ENCODE measurements at regions not wholly inside any gene's neighbourhood (a gene's known extent, or its start where the extent isn't known, plus 50 kb on each side); places are given as distances from the start of the nearest gene placed in this dataset.
"Not testable (repeated sequence)": the region's sequence is repeated elsewhere in the genome, so short reads cannot be mapped to it uniquely, and the experiment has no call there.

GRCh38 chr3:87489892-87490291 is 213.5 kb upstream of the POU1F1 start:
- H3K36me3 ChIP-seq (ENCODE audit: insufficient read depth, low read length) = no peaks in the 10 kb centered on the region
- no peaks in the 10 kb centered on the region for H3K4me1 ChIP-seq (ENCODE audit: insufficient read depth, low read length)
- H3K9ac ChIP-seq (ENCODE audit: low read length) = no peak overlapping the region
- no peak overlapping the region for H3K4me3 ChIP-seq (ENCODE audit: low read depth in 1 of 2, low read length in 2 of 2)
- no peaks in the 10 kb centered on the region for H3K9me3 ChIP-seq (ENCODE audit: low read length)
- H3K27me3 ChIP-seq (ENCODE audit: control insufficient read depth in 1 of 2, insufficient read depth in 2 of 2, low read length in 2 of 2) = no peaks in the 10 kb centered on the region
- no peak overlapping the region for H3K27ac ChIP-seq (ENCODE audit: low read depth, low read length)

- Histone ChIP-seq H3K9ac (ENCODE audit: low read length) (no peak overlapping the region), H3K36me3 (ENCODE audit: insufficient read depth, low read length) (no peaks in the 10 kb centered on the region), H3K4me1 (ENCODE audit: insufficient read depth, low read length) (no peaks in the 10 kb centered on the region), H3K9me3 (ENCODE audit: low read length) (no peaks in the 10 kb centered on the region), H3K27me3 (ENCODE audit: control insufficient read depth in 1 of 2, insufficient read depth in 2 of 2, low read length in 2 of 2) (no peaks in the 10 kb centered on the region), H3K27ac (ENCODE audit: low read depth, low read length) (no peak overlapping the region), H3K4me3 (ENCODE audit: low read depth in 1 of 2, low read length in 2 of 2) (no peak overlapping the region)
These were observed 212.4 kb upstream of the POU1F1 start for GRCh38 chr3:87488765-87489164.

DNA sequence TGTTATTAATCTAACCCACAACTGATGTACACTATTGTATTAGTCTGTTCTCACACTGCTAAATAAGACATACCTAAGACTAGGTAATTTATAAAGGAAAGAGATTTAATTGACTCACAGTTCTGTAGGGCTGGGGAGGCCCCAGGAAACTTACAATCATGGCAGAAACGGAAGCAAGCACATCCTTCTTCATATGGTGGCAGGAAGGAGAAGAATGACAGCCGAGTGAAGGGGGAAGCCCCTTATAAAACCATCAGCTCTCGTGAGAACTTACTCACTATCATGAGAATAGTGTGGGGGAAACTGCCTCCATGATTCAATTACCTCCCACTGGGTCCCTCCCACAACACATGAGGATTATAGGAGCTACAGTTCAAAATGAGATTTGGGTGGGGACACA is 210.3 kb upstream of the POU1F1 start:
- H3K27me3 ChIP-seq (ENCODE audit: control insufficient read depth in 1 of 2, insufficient read depth in 2 of 2, low read length in 2 of 2); H3K36me3 ChIP-seq (ENCODE audit: insufficient read depth, low read length); H3K9me3 ChIP-seq (ENCODE audit: low read length); H3K9ac ChIP-seq (ENCODE audit: low read length); H3K4me3 ChIP-seq (ENCODE audit: low read depth in 1 of 2, low read length in 2 of 2); H3K27ac ChIP-seq (ENCODE audit: low read depth, low read length); H3K4me1 ChIP-seq (ENCODE audit: insufficient read depth, low read length): not testable (repeated sequence)

DNA sequence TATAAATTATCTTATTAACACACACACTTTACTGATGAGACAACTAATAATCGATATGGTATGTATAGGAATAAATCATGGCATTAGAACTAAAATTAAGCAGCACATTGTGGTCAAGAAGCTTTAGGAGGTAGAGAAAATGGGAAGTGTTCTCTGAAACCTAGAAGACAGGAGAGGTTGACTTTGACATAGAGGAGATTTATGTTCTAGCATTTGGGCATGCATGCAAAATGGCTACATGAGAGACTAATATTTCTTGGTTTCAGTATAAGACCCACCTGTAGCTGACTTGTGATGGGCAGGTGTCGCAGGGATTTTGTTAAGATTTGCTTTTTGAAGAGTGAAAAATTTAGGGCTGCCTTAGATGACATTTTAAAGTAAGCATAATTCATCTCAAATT is 209.7 kb upstream of the POU1F1 start:
- no peaks in the 10 kb centered on the region for H3K9me3 ChIP-seq (ENCODE audit: low read length)

DNA sequence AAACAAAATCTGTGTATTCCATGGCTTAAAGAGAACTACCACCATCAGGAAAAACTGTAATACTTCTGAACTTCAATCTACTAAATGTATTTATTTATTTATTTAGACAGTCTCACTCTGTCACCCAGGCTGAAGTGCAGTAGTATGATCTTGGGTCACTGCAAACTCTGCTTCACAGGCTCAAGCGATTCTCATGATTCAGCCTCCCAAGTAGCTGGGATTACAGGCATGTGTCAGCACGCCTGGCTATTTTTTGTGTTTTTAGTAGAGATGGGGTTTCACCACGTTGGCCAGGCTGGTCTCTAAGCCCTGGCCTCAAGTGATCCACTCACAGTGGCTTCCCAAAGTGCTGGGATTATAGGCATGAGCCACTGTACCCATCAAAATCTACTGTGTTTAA is 202.3 kb upstream of the POU1F1 start:
- H3K27me3 ChIP-seq (ENCODE audit: control insufficient read depth in 1 of 2, insufficient read depth in 2 of 2, low read length in 2 of 2) = no peaks in the 10 kb centered on the region

More for the DNA sequence above, 209.7 kb upstream of the POU1F1 start:
- Histone ChIP-seq H3K27ac (ENCODE audit: low read depth, low read length) (no peak overlapping the region), H3K4me3 (ENCODE audit: low read depth in 1 of 2, low read length in 2 of 2) (no peak overlapping the region), H3K36me3 (ENCODE audit: insufficient read depth, low read length) (no peaks in the 10 kb centered on the region), H3K4me1 (ENCODE audit: insufficient read depth, low read length) (no peaks in the 10 kb centered on the region), H3K27me3 (ENCODE audit: control insufficient read depth in 1 of 2, insufficient read depth in 2 of 2, low read length in 2 of 2) (no peaks in the 10 kb centered on the region), H3K9ac (ENCODE audit: low read length) (no peak overlapping the region)

GRCh38 chr3:87473944-87474343 is 197.6 kb upstream of the POU1F1 start:
- Histone ChIP-seq H3K4me3 (ENCODE audit: low read depth in 1 of 2, low read length in 2 of 2) (no peak overlapping the region), H3K9me3 (ENCODE audit: low read length) (no peaks in the 10 kb centered on the region), H3K27me3 (ENCODE audit: control insufficient read depth in 1 of 2, insufficient read depth in 2 of 2, low read length in 2 of 2) (no peaks in the 10 kb centered on the region), H3K4me1 (ENCODE audit: insufficient read depth, low read length) (no peaks in the 10 kb centered on the region), H3K27ac (ENCODE audit: low read depth, low read length) (no peak overlapping the region), H3K36me3 (ENCODE audit: insufficient read depth, low read length) (no peaks in the 10 kb centered on the region), H3K9ac (ENCODE audit: low read length) (no peak overlapping the region)

More for the DNA sequence above, 202.3 kb upstream of the POU1F1 start:
- no peaks in the 10 kb centered on the region for H3K4me1 ChIP-seq (ENCODE audit: insufficient read depth, low read length)
- H3K9me3 ChIP-seq (ENCODE audit: low read length) = no peaks in the 10 kb centered on the region
- no peak overlapping the region for H3K27ac ChIP-seq (ENCODE audit: low read depth, low read length)
- no peaks in the 10 kb centered on the region for H3K36me3 ChIP-seq (ENCODE audit: insufficient read depth, low read length)
- H3K4me3 ChIP-seq (ENCODE audit: low read depth in 1 of 2, low read length in 2 of 2) = no peak overlapping the region
- no peak overlapping the region for H3K9ac ChIP-seq (ENCODE audit: low read length)

GRCh38 chr3:87468938-87469337 is 192.6 kb upstream of the POU1F1 start:
- H3K9ac ChIP-seq (ENCODE audit: low read length) = no peak overlapping the region

GRCh38 chr3:87468235-87468634 is 191.9 kb upstream of the POU1F1 start:
- H3K4me3 ChIP-seq (ENCODE audit: low read depth in 1 of 2, low read length in 2 of 2) = no peak overlapping the region
- H3K27ac ChIP-seq (ENCODE audit: low read depth, low read length) = no peak overlapping the region
- H3K4me1 ChIP-seq (ENCODE audit: insufficient read depth, low read length) = no peaks in the 10 kb centered on the region
- no peaks in the 10 kb centered on the region for H3K9me3 ChIP-seq (ENCODE audit: low read length)
- no peaks in the 10 kb centered on the region for H3K36me3 ChIP-seq (ENCODE audit: insufficient read depth, low read length)
- no peaks in the 10 kb centered on the region for H3K27me3 ChIP-seq (ENCODE audit: control insufficient read depth in 1 of 2, insufficient read depth in 2 of 2, low read length in 2 of 2)
- no peak overlapping the region for H3K9ac ChIP-seq (ENCODE audit: low read length)

More at GRCh38 chr3:87468938-87469337, 192.6 kb upstream of the POU1F1 start:
- no peaks in the 10 kb centered on the region for H3K27me3 ChIP-seq (ENCODE audit: control insufficient read depth in 1 of 2, insufficient read depth in 2 of 2, low read length in 2 of 2)
- no peak overlapping the region for H3K27ac ChIP-seq (ENCODE audit: low read depth, low read length)
- H3K9me3 ChIP-seq (ENCODE audit: low read length) = no peaks in the 10 kb centered on the region
- H3K4me3 ChIP-seq (ENCODE audit: low read depth in 1 of 2, low read length in 2 of 2) = no peak overlapping the region
- no peaks in the 10 kb centered on the region for H3K36me3 ChIP-seq (ENCODE audit: insufficient read depth, low read length)
- no peaks in the 10 kb centered on the region for H3K4me1 ChIP-seq (ENCODE audit: insufficient read depth, low read length)

GRCh38 chr3:87462228-87462627 is 185.8 kb upstream of the POU1F1 start:
- Histone ChIP-seq H3K9ac (ENCODE audit: low read length) (no peak overlapping the region), H3K27ac (ENCODE audit: low read depth, low read length) (no peak overlapping the region), H3K4me3 (ENCODE audit: low read depth in 1 of 2, low read length in 2 of 2) (no peak overlapping the region), H3K27me3 (ENCODE audit: control insufficient read depth in 1 of 2, insufficient read depth in 2 of 2, low read length in 2 of 2) (no peaks in the 10 kb centered on the region), H3K9me3 (ENCODE audit: low read length) (no peaks in the 10 kb centered on the region), H3K36me3 (ENCODE audit: insufficient read depth, low read length) (no peaks in the 10 kb centered on the region), H3K4me1 (ENCODE audit: insufficient read depth, low read length) (no peaks in the 10 kb centered on the region)

DNA sequence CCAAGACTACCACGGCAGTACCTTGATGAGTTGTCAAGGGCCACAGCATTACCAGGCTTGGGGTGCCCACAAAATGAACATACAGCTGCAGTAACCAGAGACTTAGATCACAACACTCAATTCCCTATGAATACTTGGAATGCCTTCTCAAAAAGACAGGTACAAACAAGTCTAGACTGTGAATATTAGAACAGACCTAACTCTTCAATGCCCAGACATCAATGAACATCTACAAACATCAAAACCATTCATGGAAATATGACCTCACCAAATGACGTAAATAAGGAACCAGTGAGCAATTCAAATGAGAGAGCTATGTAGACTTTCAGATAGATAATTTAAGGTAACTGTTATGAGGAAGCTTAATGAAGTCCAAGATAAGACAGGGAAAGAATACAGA is 185.1 kb upstream of the POU1F1 start:
- Histone ChIP-seq H3K27ac (ENCODE audit: low read depth, low read length) (no peak overlapping the region), H3K9ac (ENCODE audit: low read length) (no peak overlapping the region), H3K4me1 (ENCODE audit: insufficient read depth, low read length) (no peaks in the 10 kb centered on the region), H3K4me3 (ENCODE audit: low read depth in 1 of 2, low read length in 2 of 2) (no peak overlapping the region), H3K27me3 (ENCODE audit: control insufficient read depth in 1 of 2, insufficient read depth in 2 of 2, low read length in 2 of 2) (no peaks in the 10 kb centered on the region), H3K36me3 (ENCODE audit: insufficient read depth, low read length) (no peaks in the 10 kb centered on the region), H3K9me3 (ENCODE audit: low read length) (no peaks in the 10 kb centered on the region)

GRCh38 chr3:87461036-87461435 is 184.7 kb upstream of the POU1F1 start:
- Histone ChIP-seq H3K4me3 (ENCODE audit: low read depth in 1 of 2, low read length in 2 of 2) (no peak overlapping the region), H3K4me1 (ENCODE audit: insufficient read depth, low read length) (no peaks in the 10 kb centered on the region), H3K27me3 (ENCODE audit: control insufficient read depth in 1 of 2, insufficient read depth in 2 of 2, low read length in 2 of 2) (no peaks in the 10 kb centered on the region), H3K27ac (ENCODE audit: low read depth, low read length) (no peak overlapping the region), H3K9ac (ENCODE audit: low read length) (no peak overlapping the region), H3K36me3 (ENCODE audit: insufficient read depth, low read length) (no peaks in the 10 kb centered on the region), H3K9me3 (ENCODE audit: low read length) (no peaks in the 10 kb centered on the region)

GRCh38 chr3:87448558-87448957 is 172.2 kb upstream of the POU1F1 start:
- no peak overlapping the region for H3K9ac ChIP-seq (ENCODE audit: low read length)
- H3K4me1 ChIP-seq (ENCODE audit: insufficient read depth, low read length) = no peaks in the 10 kb centered on the region
- H3K36me3 ChIP-seq (ENCODE audit: insufficient read depth, low read length) = no peaks in the 10 kb centered on the region
- H3K27me3 ChIP-seq (ENCODE audit: control insufficient read depth in 1 of 2, insufficient read depth in 2 of 2, low read length in 2 of 2) = no peaks in the 10 kb centered on the region
- H3K9me3 ChIP-seq (ENCODE audit: low read length) = no peaks in the 10 kb centered on the region
- H3K27ac ChIP-seq (ENCODE audit: low read depth, low read length) = no peak overlapping the region
- no peak overlapping the region for H3K4me3 ChIP-seq (ENCODE audit: low read depth in 1 of 2, low read length in 2 of 2)

All from muscle layer of colon (tissue), 2 donors.